Kidney (tissue), 13 donors: ENCODE measurements at regions not wholly inside any gene's neighbourhood (a gene's known extent, or its start where the extent isn't known, plus 50 kb on each side); places are given as distances from the start of the nearest gene placed in this dataset.

Source experiments
- DNase-seq, 5 donors: peaks; one replicate each; pipeline ENCODE4 v3.0.0-alpha.2; 2013 to 2020
- FAIRE-seq: peaks from 2 replicates; lab custom pipeline; 2012; peaks lifted over from hg19 to GRCh38; lab: Jason Lieb, UNC
- H3K27ac ChIP-seq, 2 donors: one replicate each; pipeline ENCODE4 v1.7.0; 2013; ENCODE audit warnings: low read depth in 2 of 2, low read length in 2 of 2, inconsistent platforms in 1 of 2
- H3K27me3 ChIP-seq: one replicate; pipeline ENCODE4 v1.7.1; 2013; ENCODE audit warnings: low read length, inconsistent platforms; ENCODE audit not compliant: control insufficient read depth, insufficient read depth
- H3K36me3 ChIP-seq, 3 donors: one replicate each; pipeline versions ENCODE4 v1.7.0 to v1.7.1; 2013; ENCODE audit warnings: low read length in 3 of 3, control low read depth in 1 of 3, inconsistent platforms in 1 of 3; ENCODE audit not compliant: insufficient read depth in 3 of 3, control insufficient read depth in 2 of 3
- H3K4me1 ChIP-seq, 3 donors: one replicate each; pipeline versions ENCODE4 v1.7.0 to v1.7.1; 2013; ENCODE audit warnings: low read length in 3 of 3, inconsistent platforms in 1 of 3, low read depth in 1 of 3; ENCODE audit not compliant: control insufficient read depth in 2 of 3, insufficient read depth in 2 of 3
- H3K4me3 ChIP-seq, 3 donors: one replicate each; pipeline versions ENCODE4 v1.7.0 to v1.8.1; 2013; ENCODE audit warnings: low read length in 3 of 3, control low read depth in 1 of 3, inconsistent platforms in 1 of 3
- H3K9ac ChIP-seq, 3 donors: one replicate each; pipeline versions ENCODE4 v1.7.0 to v1.7.1; 2013; ENCODE audit warnings: low read length in 3 of 3, control low read depth in 1 of 3, inconsistent platforms in 1 of 3
- H3K9me3 ChIP-seq, 3 donors: one replicate each; pipeline versions ENCODE4 v1.7.0 to v1.7.1; 2013; ENCODE audit warnings: low read length in 3 of 3, control low read depth in 1 of 3, inconsistent platforms in 1 of 3; ENCODE audit not compliant: control insufficient read depth in 2 of 3, insufficient read depth in 1 of 3
- intact Hi-C: fragments of 100-400 bp; cut with DNase I; formaldehyde crosslinking; loops from one replicate; pipeline ENCODE4 v1.11.1; 2022
- TF ChIP-seq, protein P1 (sequence below): IDR thresholded peaks from 3 replicates; pipeline ENCODE4 v1.5.1; 2012; ENCODE audit warnings: mild to moderate bottlenecking, moderate library complexity, borderline replicate concordance; ENCODE audit not compliant: insufficient read depth; ENCODE audit errors: extremely low read depth
- donor health status: control.
- donor health status: control.
- donor health status: control.
- donor health status: control.
- donor health status: control.
- donor health status: DM: yes; HTN: yes; CAD: no.
- donor health status: Normal renal cell carcinoma (clear cell type).

DNA sequence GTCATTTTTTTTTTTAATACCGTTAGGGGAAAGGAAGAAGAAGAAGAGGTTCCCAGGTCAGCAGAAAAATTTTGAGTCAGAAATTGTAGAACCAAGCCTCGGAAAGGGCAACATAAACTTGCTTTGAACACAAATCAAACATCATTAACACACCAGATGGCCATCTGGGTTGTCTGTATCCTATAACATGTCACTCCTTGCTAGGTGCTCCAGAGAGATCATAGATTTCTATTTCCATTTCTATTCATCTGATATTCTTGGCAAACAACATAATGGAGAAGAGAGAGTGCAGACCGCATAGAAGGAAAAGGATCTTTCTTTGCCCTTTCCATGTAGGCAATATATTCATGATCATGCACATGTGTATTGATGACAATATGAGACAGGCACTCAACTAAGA lies 129.5 kb upstream of the STT3B start:
- Histone ChIP-seq H3K27me3 (no peaks in the 10 kb centered on the region), H3K4me1 (no peaks in the 10 kb centered on the region), H3K9me3 (no peaks in the 10 kb centered on the region), H3K36me3 (no peaks in the 10 kb centered on the region), H3K27ac (no peak overlapping the region), H3K4me3 (no peak overlapping the region), H3K9ac (no peak overlapping the region)
- intact Hi-C loops: no loop called here
- TF ChIP-seq, protein P1, sequence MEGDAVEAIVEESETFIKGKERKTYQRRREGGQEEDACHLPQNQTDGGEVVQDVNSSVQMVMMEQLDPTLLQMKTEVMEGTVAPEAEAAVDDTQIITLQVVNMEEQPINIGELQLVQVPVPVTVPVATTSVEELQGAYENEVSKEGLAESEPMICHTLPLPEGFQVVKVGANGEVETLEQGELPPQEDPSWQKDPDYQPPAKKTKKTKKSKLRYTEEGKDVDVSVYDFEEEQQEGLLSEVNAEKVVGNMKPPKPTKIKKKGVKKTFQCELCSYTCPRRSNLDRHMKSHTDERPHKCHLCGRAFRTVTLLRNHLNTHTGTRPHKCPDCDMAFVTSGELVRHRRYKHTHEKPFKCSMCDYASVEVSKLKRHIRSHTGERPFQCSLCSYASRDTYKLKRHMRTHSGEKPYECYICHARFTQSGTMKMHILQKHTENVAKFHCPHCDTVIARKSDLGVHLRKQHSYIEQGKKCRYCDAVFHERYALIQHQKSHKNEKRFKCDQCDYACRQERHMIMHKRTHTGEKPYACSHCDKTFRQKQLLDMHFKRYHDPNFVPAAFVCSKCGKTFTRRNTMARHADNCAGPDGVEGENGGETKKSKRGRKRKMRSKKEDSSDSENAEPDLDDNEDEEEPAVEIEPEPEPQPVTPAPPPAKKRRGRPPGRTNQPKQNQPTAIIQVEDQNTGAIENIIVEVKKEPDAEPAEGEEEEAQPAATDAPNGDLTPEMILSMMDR: no peak
- DNase-seq: no peak
- no peak for FAIRE-seq

DNA sequence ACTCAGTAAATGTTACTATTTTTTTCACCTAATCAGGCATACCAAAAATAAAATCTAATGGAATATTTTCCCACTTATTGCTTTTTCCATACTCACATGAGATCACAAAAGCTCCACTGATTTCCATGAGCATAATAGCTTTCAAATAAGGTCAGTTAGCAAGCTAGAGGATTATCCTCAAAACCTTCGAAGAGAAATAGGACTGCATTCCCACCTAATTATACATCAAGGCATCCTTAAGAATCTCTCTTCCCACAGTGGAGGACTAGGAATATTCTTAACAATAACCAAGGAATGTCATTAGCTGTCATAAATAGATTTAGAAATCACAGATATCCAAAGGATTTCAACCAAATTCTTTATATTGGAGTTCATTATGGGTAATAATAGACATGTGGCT lies 127.9 kb upstream of the STT3B start:
- Histone ChIP-seq H3K27ac (no peak overlapping the region), H3K9ac (no peak overlapping the region), H3K36me3 (no peaks in the 10 kb centered on the region), H3K4me3 (no peak overlapping the region), H3K27me3 (no peaks in the 10 kb centered on the region), H3K4me1 (no peaks in the 10 kb centered on the region), H3K9me3 (no peaks in the 10 kb centered on the region)
- intact Hi-C loops: no loop called here
- DNase-seq (no peak), FAIRE-seq (no peak)
- TF ChIP-seq, protein P1: no peak

DNA sequence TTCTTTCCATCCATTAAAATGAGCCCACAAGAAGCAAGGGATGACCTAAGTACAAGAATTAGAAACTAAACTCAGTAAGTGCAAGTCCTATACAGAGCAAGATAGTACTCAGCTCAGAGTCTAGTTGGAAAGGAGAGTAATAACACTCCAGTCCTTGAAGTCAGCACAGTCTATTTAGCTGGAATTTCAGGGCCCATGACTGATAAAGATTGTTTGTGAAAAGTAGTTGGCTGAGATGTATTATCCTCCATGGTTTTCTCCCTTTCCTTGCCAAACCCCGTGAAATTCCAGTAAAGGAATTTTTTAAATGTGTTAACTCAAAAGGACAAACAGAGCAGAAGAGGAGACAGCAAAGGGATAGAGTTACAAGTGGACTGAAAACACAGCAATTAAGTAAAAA lies 127.2 kb upstream of the STT3B start:
- H3K27ac ChIP-seq: no peak overlapping the region
- no peaks in the 10 kb centered on the region for H3K9me3 ChIP-seq
- intact Hi-C loops: no loop called here
- no peak overlapping the region for H3K9ac ChIP-seq
- FAIRE-seq (no peak), DNase-seq (peak in 1 of 5 donors; percentile 22)
- no peaks in the 10 kb centered on the region for H3K27me3 ChIP-seq
- no peak overlapping the region for H3K4me3 ChIP-seq
- no peaks in the 10 kb centered on the region for H3K36me3 ChIP-seq
- no peaks in the 10 kb centered on the region for H3K4me1 ChIP-seq
- TF ChIP-seq, protein P1: no peak

DNA sequence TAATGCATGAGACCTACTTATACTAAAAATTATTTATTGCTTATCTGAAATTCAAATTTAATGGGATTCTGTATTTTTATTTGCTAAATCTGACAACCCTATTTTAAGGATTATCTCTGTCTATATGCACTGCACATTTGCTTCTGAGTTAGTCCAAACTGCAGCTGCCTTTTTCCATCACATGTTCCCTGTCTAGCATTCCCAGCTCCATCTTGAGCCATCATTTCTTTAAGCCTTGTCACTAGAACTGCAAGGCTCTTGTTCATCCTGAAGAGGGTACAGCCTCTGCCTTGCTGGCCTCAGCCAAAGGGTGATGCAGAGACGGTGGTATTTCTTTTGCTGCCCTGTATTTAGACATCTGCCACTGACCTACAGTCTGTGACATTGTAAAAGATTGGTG lies 125.8 kb upstream of the STT3B start:
- Histone ChIP-seq H3K4me3 (no peak overlapping the region), H3K9me3 (no peaks in the 10 kb centered on the region), H3K4me1 (no peaks in the 10 kb centered on the region), H3K27ac (no peak overlapping the region), H3K36me3 (no peaks in the 10 kb centered on the region), H3K27me3 (no peaks in the 10 kb centered on the region), H3K9ac (no peak overlapping the region)
- TF ChIP-seq, protein P1: no peak
- intact Hi-C loops: no loop called here
- DNase-seq: no peak
- no peak for FAIRE-seq
